Pancreas (tissue), 10 donors: ENCODE measurements at regions not wholly inside any gene's neighbourhood (a gene's known extent, or its start where the extent isn't known, plus 50 kb on each side); places are given as distances from the start of the nearest gene placed in this dataset.
"Not testable (repeated sequence)": the region's sequence is repeated elsewhere in the genome, so short reads cannot be mapped to it uniquely, and the experiment has no call there.

Source experiments
- ATAC-seq, 4 donors: fragments of 200-7000 bp; cut with Tn5 transposase; one replicate each; pipeline versions ENCODE4 v1.8.0 to v1.9.1; 2020; ENCODE audit warnings: mild to moderate bottlenecking in 4 of 4, moderate library complexity in 4 of 4
- DNase-seq, 6 donors: peaks; one replicate each; pipeline ENCODE4 v3.0.0-alpha.2; 2020
- FAIRE-seq: peaks from 2 replicates; lab custom pipeline; 2012; peaks lifted over from hg19 to GRCh38; lab: Jason Lieb, UNC
- H3K27ac ChIP-seq, 4 donors: fragments of 200-600 bp; sonication (generic); 1 replicate in 3 of 4; 2 replicates in 1 of 4; pipeline versions ENCODE4 v1.5.0 to v1.8.0; 2020
- H3K27me3 ChIP-seq, 4 donors: fragments of 200-600 bp; one replicate each; pipeline ENCODE4 v1.8.0; 2021
- H3K36me3 ChIP-seq, 3 donors: fragments of 200-600 bp; sonication (generic) in 1 of 3; one replicate each; pipeline versions ENCODE4 v1.5.0 to v1.8.0; 2020 to 2021
- H3K4me1 ChIP-seq, 3 donors: fragments of 200-600 bp; one replicate each; pipeline ENCODE4 v1.8.0; 2021
- H3K4me3 ChIP-seq, 4 donors: fragments of 200-600 bp; sonication (generic) in 2 of 4; one replicate each; pipeline versions ENCODE4 v1.5.0 to v1.8.0; 2020 to 2021
- H3K9me3 ChIP-seq, 4 donors: fragments of 200-600 bp; one replicate each; pipeline ENCODE4 v1.8.0; 2021
- CTCF ChIP-seq, 4 donors: fragments of 200-600 bp; sonication (generic) in 3 of 4; IDR thresholded peaks; one replicate each; pipeline versions ENCODE4 v1.5.0 to v1.8.0; 2021; ENCODE audit warnings: antibody characterized with exemption in 4 of 4
- WGBS, 2 donors: extraction: QIAGEN DNeasy Blood & Tissue Kit; methylation state at CpG; one replicate each; pipeline ENCODE4 v1.1.7; 2013; 5-methylcytosine and 5-hydroxymethylcytosine counted together
- intact Hi-C, 3 donors: fragments of 100-400 bp; cut with DNase I; formaldehyde crosslinking; loops; one replicate each; pipeline versions ENCODE4 v1.11.1 to v1.14.2; 2022
- donor health status: healthy with polysubstance abuse.
- donor health status: DM: no; HTN: no; CAD: no; lungs with moderate emphysema.
- donor health status: DM: no; HTN: no; CAD: no.
- donor health status: control.
- donor health status: control.
- donor health status: Bipolar disorder and iron deficiency.
- donor health status: DM: yes; HTN: yes; CAD: no.
- donor health status: DM: no; HTN: no; CAD: no.
- donor health status: DM: no; HTN: no; CAD: no.
- donor health status: DM: yes; HTN: yes; CAD: no.

GRCh38 chr10:60525716-60526585 lies 136.3 kb upstream of the ANK3 start:
- Histone ChIP-seq H3K27ac (no peak overlapping the region), H3K9me3 (no peaks in the 10 kb centered on the region), H3K36me3 (no peaks in the 10 kb centered on the region), H3K4me1 (no peaks in the 10 kb centered on the region), H3K4me3 (no peak overlapping the region), H3K27me3 (no peaks in the 10 kb centered on the region)
- WGBS, 2 donors, result 71 to 76% methylated on average over 9 of the region's 9 CpGs
- ATAC-seq, result no peak
- no peak for TF ChIP-seq CTCF (IDR thresholded peaks at IDR 0.05)
- no peak for FAIRE-seq
- intact Hi-C loops, result no loop called here
- no peak for DNase-seq

- ATAC-seq (no peak), FAIRE-seq (no peak), DNase-seq (no peak)
- Histone ChIP-seq H3K27me3 (no peaks in the 10 kb centered on the region), H3K9me3 (no peaks in the 10 kb centered on the region), H3K4me3 (no peak overlapping the region), H3K27ac (no peak overlapping the region), H3K36me3 (no peaks in the 10 kb centered on the region), H3K4me1 (no peaks in the 10 kb centered on the region)
- intact Hi-C loops, result no loop called here
- no peak for TF ChIP-seq CTCF (IDR thresholded peaks at IDR 0.05)
- 92% methylated on average over 4 of the region's 4 CpGs for WGBS, 2 donors
These were observed 134.9 kb upstream of the ANK3 start for GRCh38 chr10:60524541-60524940.

- DNase-seq, H3K27me3 ChIP-seq, H3K4me3 ChIP-seq, intact Hi-C loops, H3K27ac ChIP-seq, H3K36me3 ChIP-seq, H3K9me3 ChIP-seq, H3K4me1 ChIP-seq, FAIRE-seq, ATAC-seq: not testable (repeated sequence)
- WGBS, 2 donors, result 80% methylated on average over 2 of the region's 4 CpGs; no CpG with 5 or more reads in 1 of the 2 donors
These were observed 133.7 kb upstream of the ANK3 start for GRCh38 chr10:60523371-60523770.

- WGBS, 2 donors, result 94 to 95% methylated on average over 2 of the region's 2 CpGs
- TF ChIP-seq CTCF (IDR thresholded peaks at IDR 0.05), result no peak
These were observed 132.9 kb upstream of the ANK3 start for GRCh38 chr10:60522617-60523016.

GRCh38 chr10:60521974-60522405 lies 132.3 kb upstream of the ANK3 start:
- H3K4me1 ChIP-seq, result no peaks in the 10 kb centered on the region
- no peaks in the 10 kb centered on the region for H3K27me3 ChIP-seq
- H3K9me3 ChIP-seq, result no peaks in the 10 kb centered on the region
- no peak for TF ChIP-seq CTCF (IDR thresholded peaks at IDR 0.05)
- intact Hi-C loops, result no loop called here
- H3K4me3 ChIP-seq, result no peak overlapping the region
- no peak overlapping the region for H3K27ac ChIP-seq
- ATAC-seq (peak; percentile 60 to 83 (median 79)), FAIRE-seq (no peak), DNase-seq (peak in 2 of 6 donors; percentile 15 to 21)
- H3K36me3 ChIP-seq, result no peaks in the 10 kb centered on the region
- WGBS, 2 donors, result 16 to 17% methylated on average over 3 of the region's 3 CpGs

More at GRCh38 chr10:60522617-60523016, 132.9 kb upstream of the ANK3 start:
- no peak overlapping the region for H3K27ac ChIP-seq
- DNase-seq (no peak), FAIRE-seq (no peak), ATAC-seq (no peak)
- H3K4me3 ChIP-seq, result no peak overlapping the region
- no peaks in the 10 kb centered on the region for H3K27me3 ChIP-seq
- H3K4me1 ChIP-seq, result no peaks in the 10 kb centered on the region
- intact Hi-C loops, result no loop called here
- H3K36me3 ChIP-seq, result no peaks in the 10 kb centered on the region
- no peaks in the 10 kb centered on the region for H3K9me3 ChIP-seq
